MCF 10A (cell line): ENCODE measurements at regions not wholly inside any gene's neighbourhood (a gene's known extent, or its start where the extent isn't known, plus 50 kb on each side); places are given as distances from the start of the nearest gene placed in this dataset.

Experiments used
- BruUV-seq: library from RNA; stranded (reverse); fragments of 400-500 nt; replicated peaks from 2 replicates; lab custom pipeline; 2021; lab: Mats Ljungman, UMichigan
- CTCF ChIA-PET: fragments of 300-600 bp; sonication (Branson Sonifier 250); formaldehyde crosslinking; extraction: SDS; loops from one replicate; lab custom pipeline; 2021; ENCODE audit warnings: antibody characterized with exemption, inconsistent platforms; lab: Yijun Ruan, JAX
- POLR2A ChIA-PET: fragments of 300-600, 350-650 bp; sonication (Branson Sonifier 250); formaldehyde crosslinking; extraction: SDS; loops from one replicate; lab custom pipeline; 2020; ENCODE audit warnings: antibody characterized with exemption, inconsistent platforms; lab: Yijun Ruan, JAX
- DNase-seq: peaks from one replicate; pipeline ENCODE4 v3.0.0-alpha.2; 2018; ENCODE audit not compliant: unreplicated experiment
- H3K27ac Mint-ChIP-seq: one replicate; pipeline ENCODE4 v1.8.0; 2022; ENCODE audit warnings: mild to moderate bottlenecking, low read depth, mixed read lengths; ENCODE audit not compliant: unreplicated experiment
- H3K27me3 Mint-ChIP-seq: one replicate; pipeline ENCODE4 v1.8.0; 2022; ENCODE audit warnings: mixed read lengths; ENCODE audit not compliant: insufficient read depth, unreplicated experiment
- H3K36me3 Mint-ChIP-seq: one replicate; pipeline ENCODE4 v1.8.0; 2022; ENCODE audit warnings: mild to moderate bottlenecking, moderate library complexity, mixed read lengths; ENCODE audit not compliant: insufficient read depth, unreplicated experiment
- H3K4me1 Mint-ChIP-seq: one replicate; pipeline ENCODE4 v1.8.0; 2022; ENCODE audit warnings: mixed read lengths; ENCODE audit not compliant: insufficient read depth, unreplicated experiment
- H3K4me3 Mint-ChIP-seq: one replicate; pipeline ENCODE4 v1.8.0; 2022; ENCODE audit warnings: mild to moderate bottlenecking, moderate library complexity, mixed read lengths; ENCODE audit not compliant: unreplicated experiment
- H3K9me3 Mint-ChIP-seq: one replicate; pipeline ENCODE4 v1.8.0; 2022; ENCODE audit warnings: mixed read lengths; ENCODE audit not compliant: unreplicated experiment
- CTCF ChIP-seq: fragments of 200-600 bp; IDR thresholded peaks from one replicate; pipeline ENCODE4 v1.8.0; 2022; ENCODE audit warnings: antibody characterized with exemption, mild to moderate bottlenecking; ENCODE audit not compliant: unreplicated experiment
- intact Hi-C: fragments of 100-400 bp; cut with micrococcal nuclease; formaldehyde crosslinking; loops from 2 replicates; pipeline ENCODE4 v1.14.1; 2022

- intact Hi-C loops = no loop called here
- no peak overlapping the region for H3K27ac Mint-ChIP-seq
- no peak for TF ChIP-seq CTCF
- ChIA-PET CTCF (no interaction called here), POLR2A (no interaction called here)
- no peaks in the 10 kb centered on the region for H3K9me3 Mint-ChIP-seq
- no peaks in the 10 kb centered on the region for H3K36me3 Mint-ChIP-seq
- BruUV-seq = no TSS peak
- no peaks in the 10 kb centered on the region for H3K4me1 Mint-ChIP-seq
- H3K27me3 Mint-ChIP-seq = no peaks in the 10 kb centered on the region
- no peak overlapping the region for H3K4me3 Mint-ChIP-seq
- DNase-seq = no peak
These were observed 690.0 kb downstream of the ARHGAP15 start for GRCh38 chr2:143819190-143819735.
